ENCODE measurements at regions not wholly inside any gene's neighbourhood (a gene's known extent, or its start where the extent isn't known, plus 50 kb on each side); places are given as distances from the start of the nearest gene placed in this dataset.

DNA sequence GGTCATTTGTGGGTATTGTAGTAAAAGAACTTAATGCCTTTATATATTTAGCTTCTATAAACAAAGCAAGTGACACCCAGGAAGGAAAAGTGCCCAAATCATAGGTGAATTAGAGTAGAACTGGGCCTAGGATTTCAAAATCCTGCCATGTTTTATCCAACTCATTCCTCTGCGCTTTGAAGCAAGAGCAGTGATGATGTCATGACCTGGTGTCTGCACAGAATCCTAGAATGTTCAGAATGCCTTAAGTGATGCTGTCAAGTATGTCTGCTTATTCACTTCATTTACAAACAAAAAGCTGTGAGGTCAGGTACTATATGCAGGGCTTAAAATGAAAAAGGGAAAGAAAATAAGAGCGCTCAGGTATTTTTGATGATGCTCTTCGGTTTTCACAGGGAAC is 737.2 kb upstream of the ANKRD30A start:
- H3K4me3 ChIP-seq: no peak overlapping the region
- TF ChIP-seq CTCF (IDR thresholded peaks at IDR 0.05) (no peak), POLR2A (IDR thresholded peaks at IDR 0.05) (no peak), EP300 (IDR thresholded peaks at IDR 0.05) (no peak), POLR2AphosphoS5 (IDR thresholded peaks at IDR 0.05) (no peak)
- H3K9me3 ChIP-seq: no peaks in the 10 kb centered on the region
- 95% methylated on average over 3 of the region's 3 CpGs for whole genome bisulfite sequencing
- no peak for DNase-seq (ENCODE audit: low spot score in 2 of 2)
- no peaks in the 10 kb centered on the region for H3K4me1 ChIP-seq
- no peak overlapping the region for H3K27ac ChIP-seq
- no peaks in the 10 kb centered on the region for H3K36me3 ChIP-seq
- H3K27me3 ChIP-seq: no peaks in the 10 kb centered on the region

DNA sequence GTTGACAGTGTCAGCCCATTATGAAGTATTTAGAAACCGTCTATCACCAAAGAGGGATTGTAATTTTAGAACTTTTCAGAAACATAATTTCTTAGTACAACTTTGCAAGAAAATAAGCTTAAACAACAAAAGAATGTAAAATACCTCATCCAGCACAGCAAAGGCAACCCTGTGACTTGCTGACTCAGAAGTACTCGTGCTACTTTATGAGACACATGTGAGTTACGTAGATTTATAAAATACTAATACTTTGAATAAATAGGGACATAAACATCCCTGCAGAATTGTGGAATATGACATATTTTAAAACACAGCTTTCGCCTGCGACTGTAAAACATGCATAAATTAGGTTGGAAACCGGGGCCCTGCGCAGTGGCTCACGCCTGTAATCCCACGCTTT is 739.7 kb upstream of the ANKRD30A start:
- TF ChIP-seq CTCF (IDR thresholded peaks at IDR 0.05) (no peak), POLR2AphosphoS5 (IDR thresholded peaks at IDR 0.05) (no peak)
- Histone ChIP-seq H3K4me1 (no peaks in the 10 kb centered on the region), H3K27me3 (no peaks in the 10 kb centered on the region), H3K9me3 (no peaks in the 10 kb centered on the region), H3K36me3 (no peaks in the 10 kb centered on the region), H3K27ac (no peak overlapping the region), H3K4me3 (no peak overlapping the region)
- 90% methylated on average over 9 of the region's 9 CpGs for WGBS
- DNase-seq (ENCODE audit: low spot score in 2 of 2): no peak

GRCh38 chr10:36383349-36383748 is 741.3 kb upstream of the FZD8 start:
- TF ChIP-seq CTCF (IDR thresholded peaks at IDR 0.05) (no peak), EP300 (IDR thresholded peaks at IDR 0.05) (no peak), POLR2A (IDR thresholded peaks at IDR 0.05) (no peak), POLR2AphosphoS5 (IDR thresholded peaks at IDR 0.05) (no peak)
- H3K9me3 ChIP-seq: no peaks in the 10 kb centered on the region

DNA sequence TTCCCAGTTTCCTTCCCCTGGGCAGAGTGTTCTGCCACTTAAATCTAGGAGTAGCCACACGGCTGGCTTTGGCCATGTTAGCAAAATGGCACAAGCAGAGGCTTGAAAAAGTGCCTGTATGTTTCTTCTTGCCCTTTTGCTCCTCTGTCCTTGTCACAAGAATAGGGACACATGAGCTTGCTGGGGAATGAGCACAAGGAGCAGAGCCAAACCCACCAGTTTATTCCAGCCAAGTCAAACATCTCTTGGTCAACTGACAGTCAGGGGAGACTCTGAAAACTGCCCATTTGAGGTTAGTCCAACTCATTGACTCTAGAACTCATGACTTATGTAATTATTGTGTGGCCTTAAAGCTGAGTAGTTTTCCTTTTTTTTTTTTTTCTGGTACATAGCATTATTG is 739.7 kb upstream of the FZD8 start:
- no peak for DNase-seq (ENCODE audit: low spot score in 2 of 2)
- Histone ChIP-seq H3K9me3 (no peaks in the 10 kb centered on the region), H3K4me3 (no peak overlapping the region), H3K36me3 (no peaks in the 10 kb centered on the region), H3K27ac (no peak overlapping the region), H3K4me1 (no peaks in the 10 kb centered on the region), H3K27me3 (no peaks in the 10 kb centered on the region)
- 0% methylated on average over 1 of the region's 1 CpG for WGBS
- TF ChIP-seq POLR2AphosphoS5 (IDR thresholded peaks at IDR 0.05) (no peak), EP300 (IDR thresholded peaks at IDR 0.05) (no peak), POLR2A (IDR thresholded peaks at IDR 0.05) (no peak), CTCF (IDR thresholded peaks at IDR 0.05) (no peak)

More at GRCh38 chr10:36383349-36383748, 741.3 kb upstream of the FZD8 start:
- no peak overlapping the region for H3K27ac ChIP-seq
- H3K27me3 ChIP-seq: no peaks in the 10 kb centered on the region
- H3K4me3 ChIP-seq: no peak overlapping the region
- DNase-seq (ENCODE audit: low spot score in 2 of 2): no peak
- WGBS: 94% methylated on average over 3 of the region's 3 CpGs
- no peaks in the 10 kb centered on the region for H3K36me3 ChIP-seq
- H3K4me1 ChIP-seq: no peaks in the 10 kb centered on the region

GRCh38 chr10:36380538-36380937 is 738.4 kb upstream of the FZD8 start:
- no peaks in the 10 kb centered on the region for H3K4me1 ChIP-seq
- H3K4me3 ChIP-seq: no peak overlapping the region
- no peaks in the 10 kb centered on the region for H3K36me3 ChIP-seq
- H3K9me3 ChIP-seq: no peaks in the 10 kb centered on the region
- no peaks in the 10 kb centered on the region for H3K27me3 ChIP-seq
- no peak overlapping the region for H3K27ac ChIP-seq
- WGBS: 79% methylated on average over 2 of the region's 2 CpGs
- DNase-seq (ENCODE audit: low spot score in 2 of 2): no peak
- TF ChIP-seq EP300 (IDR thresholded peaks at IDR 0.05) (no peak), POLR2A (IDR thresholded peaks at IDR 0.05) (no peak), POLR2AphosphoS5 (IDR thresholded peaks at IDR 0.05) (no peak), CTCF (IDR thresholded peaks at IDR 0.05) (no peak)
